ENCODE measurements at regions not wholly inside any gene's neighbourhood (a gene's known extent, or its start where the extent isn't known, plus 50 kb on each side); places are given as distances from the start of the nearest gene placed in this dataset.
"Not testable (repeated sequence)": the region's sequence is repeated elsewhere in the genome, so short reads cannot be mapped to it uniquely, and the experiment has no call there.

- no peak for DNase-seq
These were observed 235.7 kb downstream of the RPIA start for GRCh38 chr2:88927128-88927527.

GRCh38 chr2:88930659-88931058, 239.2 kb downstream of the RPIA start:
- no peak for DNase-seq

GRCh38 chr2:88932686-88933085, 241.2 kb downstream of the RPIA start:
- no peak for DNase-seq

- no peak for DNase-seq
These were observed 241.6 kb downstream of the RPIA start for GRCh38 chr2:88933091-88933490.

GRCh38 chr2:88933980-88934379, 242.5 kb downstream of the RPIA start:
- DNase-seq: peak; percentile 59

- DNase-seq: peak; percentile 28
These were observed 249.7 kb downstream of the RPIA start for GRCh38 chr2:88941178-88941577.

- DNase-seq: no peak
These were observed 251.3 kb downstream of the RPIA start for GRCh38 chr2:88942798-88943197.

GRCh38 chr2:88949336-88949735, 257.9 kb downstream of the RPIA start:
- DNase-seq: no peak

- DNase-seq: no peak
These were observed 258.5 kb downstream of the RPIA start for GRCh38 chr2:88950010-88950409.

GRCh38 chr2:88955607-88956006, 264.1 kb downstream of the RPIA start:
- DNase-seq: no peak

GRCh38 chr2:88959480-88960204, 268.2 kb downstream of the RPIA start:
- DNase-seq: no peak

- not testable (repeated sequence) for DNase-seq
These were observed 269.9 kb downstream of the RPIA start for GRCh38 chr2:88961323-88961722.

- DNase-seq: no peak
These were observed 276.4 kb downstream of the RPIA start for GRCh38 chr2:88967844-88968243.

- not testable (repeated sequence) for DNase-seq
These were observed 286.5 kb downstream of the RPIA start for GRCh38 chr2:88978011-88978410.

GRCh38 chr2:88978446-88978845, 287.0 kb downstream of the RPIA start:
- not testable (repeated sequence) for DNase-seq

- DNase-seq: not testable (repeated sequence)
These were observed 292.6 kb downstream of the RPIA start for GRCh38 chr2:88984079-88984478.

GRCh38 chr2:88986721-88987330, 295.4 kb downstream of the RPIA start:
- DNase-seq: not testable (repeated sequence)

GRCh38 chr2:88988617-88989016, 297.1 kb downstream of the RPIA start:
- DNase-seq: peak; percentile 53

- DNase-seq: not testable (repeated sequence)
These were observed 301.3 kb downstream of the RPIA start for GRCh38 chr2:88992819-88993218.

- DNase-seq: not testable (repeated sequence)
These were observed 303.4 kb downstream of the RPIA start for GRCh38 chr2:88994856-88995255.

GRCh38 chr2:88996588-88996987, 305.1 kb downstream of the RPIA start:
- DNase-seq: not testable (repeated sequence)

GRCh38 chr2:88999365-88999764, 307.9 kb downstream of the RPIA start:
- DNase-seq: no peak

GRCh38 chr2:89000235-89000634, 308.8 kb downstream of the RPIA start:
- DNase-seq: no peak

- not testable (repeated sequence) for DNase-seq
These were observed 312.8 kb downstream of the RPIA start for GRCh38 chr2:89004238-89004637.

- DNase-seq: not testable (repeated sequence)
These were observed 329.1 kb downstream of the RPIA start for GRCh38 chr2:89020566-89020965.
